AG09309 (cell line): ENCODE measurements at regions not wholly inside any gene's neighbourhood (a gene's known extent, or its start where the extent isn't known, plus 50 kb on each side); places are given as distances from the start of the nearest gene placed in this dataset.

Experiments
- DNase-seq: peaks from one replicate; pipeline ENCODE4 v3.0.0-alpha.2; 2010; ENCODE audit warnings: low read depth
- H3K4me3 ChIP-seq: 2 replicates; pipeline ENCODE4 v1.5.1; 2011; ENCODE audit warnings: mild to moderate bottlenecking, low read depth, low read length, moderate library complexity; ENCODE audit not compliant: control insufficient read depth
- TF ChIP-seq, protein P1 (sequence below): IDR thresholded peaks from 2 replicates; pipeline ENCODE4 v1.5.1; 2011; ENCODE audit warnings: mild to moderate bottlenecking, low read depth, low read length, inconsistent platforms; ENCODE audit not compliant: insufficient read depth, control insufficient read depth; ENCODE audit errors: missing control alignments

DNA sequence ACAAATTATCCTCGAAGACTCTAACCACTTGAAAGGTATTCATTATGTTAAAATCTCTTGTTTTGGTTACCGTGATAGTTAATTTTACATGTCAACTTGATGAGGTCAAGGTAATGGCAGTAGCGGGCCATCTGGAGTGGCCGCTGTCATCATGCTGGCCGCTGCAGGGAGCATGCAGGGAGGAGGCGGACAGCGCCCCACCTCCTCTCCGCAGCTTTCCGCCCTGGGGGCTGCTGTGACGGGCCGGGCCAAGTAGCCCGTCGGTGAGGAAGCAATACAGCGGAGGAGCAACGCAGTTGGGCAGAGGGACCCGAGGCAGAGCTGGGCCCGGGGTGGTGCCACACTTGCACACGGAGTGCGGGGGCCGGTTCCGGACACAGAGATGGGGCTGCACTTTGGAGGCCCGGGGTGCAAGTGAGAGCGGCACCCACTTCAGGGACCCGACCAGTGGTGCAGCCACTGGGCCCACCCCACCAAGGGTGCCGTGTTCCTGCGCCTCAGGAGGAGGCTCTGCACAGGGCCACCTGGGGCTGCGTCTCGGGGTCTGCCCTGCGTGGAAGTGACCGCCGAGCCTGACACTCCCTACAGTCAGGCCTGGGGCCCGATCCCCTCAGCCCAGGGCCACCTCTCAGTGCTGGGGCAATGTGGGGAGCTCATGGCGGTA is 452.4 kb downstream of the LRATD1 start:
- TF ChIP-seq, protein P1, sequence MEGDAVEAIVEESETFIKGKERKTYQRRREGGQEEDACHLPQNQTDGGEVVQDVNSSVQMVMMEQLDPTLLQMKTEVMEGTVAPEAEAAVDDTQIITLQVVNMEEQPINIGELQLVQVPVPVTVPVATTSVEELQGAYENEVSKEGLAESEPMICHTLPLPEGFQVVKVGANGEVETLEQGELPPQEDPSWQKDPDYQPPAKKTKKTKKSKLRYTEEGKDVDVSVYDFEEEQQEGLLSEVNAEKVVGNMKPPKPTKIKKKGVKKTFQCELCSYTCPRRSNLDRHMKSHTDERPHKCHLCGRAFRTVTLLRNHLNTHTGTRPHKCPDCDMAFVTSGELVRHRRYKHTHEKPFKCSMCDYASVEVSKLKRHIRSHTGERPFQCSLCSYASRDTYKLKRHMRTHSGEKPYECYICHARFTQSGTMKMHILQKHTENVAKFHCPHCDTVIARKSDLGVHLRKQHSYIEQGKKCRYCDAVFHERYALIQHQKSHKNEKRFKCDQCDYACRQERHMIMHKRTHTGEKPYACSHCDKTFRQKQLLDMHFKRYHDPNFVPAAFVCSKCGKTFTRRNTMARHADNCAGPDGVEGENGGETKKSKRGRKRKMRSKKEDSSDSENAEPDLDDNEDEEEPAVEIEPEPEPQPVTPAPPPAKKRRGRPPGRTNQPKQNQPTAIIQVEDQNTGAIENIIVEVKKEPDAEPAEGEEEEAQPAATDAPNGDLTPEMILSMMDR = no peak
- H3K4me3 ChIP-seq = no peak overlapping the region
- no peak for DNase-seq

DNA sequence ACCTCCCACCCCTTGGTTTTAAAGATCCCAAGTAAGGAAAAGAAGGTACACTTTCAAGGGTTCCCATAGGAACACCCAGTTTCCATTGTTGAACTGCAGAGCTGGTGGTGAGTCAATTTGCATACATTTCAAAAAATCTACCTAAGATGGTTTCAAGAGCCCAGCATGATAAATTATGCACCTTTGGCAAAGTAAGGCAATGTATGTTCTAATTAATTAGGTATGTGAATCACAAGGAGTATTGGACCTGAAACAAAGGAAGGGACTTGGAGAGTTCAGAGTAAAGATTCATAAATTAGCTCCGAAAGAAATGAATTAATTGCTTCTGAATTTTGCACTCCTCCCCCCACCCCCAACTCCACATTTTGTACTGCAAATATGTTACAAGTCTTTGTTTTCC is 459.7 kb downstream of the LRATD1 start:
- no peak for DNase-seq
- TF ChIP-seq, protein P1 = no peak
- no peak overlapping the region for H3K4me3 ChIP-seq

DNA sequence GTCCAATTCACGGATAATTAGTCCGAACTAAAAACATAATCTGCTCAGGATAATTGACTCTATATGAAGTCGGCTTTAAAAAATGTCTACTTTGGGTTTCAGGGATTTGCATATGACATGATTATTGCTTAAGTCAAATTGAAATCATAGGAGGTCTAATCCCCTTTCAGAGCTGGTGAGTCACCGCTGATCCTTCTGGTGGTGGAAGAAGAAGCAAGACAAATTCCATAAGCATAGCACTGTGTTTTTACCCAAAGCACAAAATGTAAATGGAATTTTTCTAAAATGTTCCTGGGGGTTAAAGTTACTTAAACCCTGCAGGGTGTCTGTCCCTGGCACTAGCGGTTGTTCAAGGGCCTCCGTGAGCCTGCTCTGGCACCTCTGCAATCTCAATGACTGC is 460.2 kb downstream of the LRATD1 start:
- H3K4me3 ChIP-seq = no peak overlapping the region
- no peak for DNase-seq
- TF ChIP-seq, protein P1 = no peak

DNA sequence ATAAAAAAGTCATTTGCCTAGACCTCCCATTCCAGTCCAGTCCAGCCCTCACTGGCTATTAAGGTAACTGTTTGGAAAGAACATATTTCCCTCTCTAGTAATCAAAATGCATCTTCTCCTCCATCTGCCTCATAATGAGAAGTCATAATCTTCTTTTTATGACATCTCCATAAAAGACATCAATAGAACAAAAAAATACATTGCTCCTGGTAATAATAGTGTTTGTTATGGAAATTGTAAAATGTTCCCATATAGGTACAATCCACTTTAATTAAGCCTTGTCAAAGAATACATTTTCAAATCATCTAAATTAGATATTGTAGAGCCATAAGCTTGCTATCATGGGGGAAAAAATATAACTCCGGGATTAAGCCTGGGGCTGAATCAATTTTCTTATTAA is 461.6 kb downstream of the LRATD1 start:
- TF ChIP-seq, protein P1 = no peak
- DNase-seq = no peak
- no peak overlapping the region for H3K4me3 ChIP-seq

- no peak overlapping the region for H3K4me3 ChIP-seq
- no peak for DNase-seq
- TF ChIP-seq, protein P1 = no peak
Observed at GRCh38 chr2:15096873-15097272, 464.3 kb downstream of the NBAS start.

DNA sequence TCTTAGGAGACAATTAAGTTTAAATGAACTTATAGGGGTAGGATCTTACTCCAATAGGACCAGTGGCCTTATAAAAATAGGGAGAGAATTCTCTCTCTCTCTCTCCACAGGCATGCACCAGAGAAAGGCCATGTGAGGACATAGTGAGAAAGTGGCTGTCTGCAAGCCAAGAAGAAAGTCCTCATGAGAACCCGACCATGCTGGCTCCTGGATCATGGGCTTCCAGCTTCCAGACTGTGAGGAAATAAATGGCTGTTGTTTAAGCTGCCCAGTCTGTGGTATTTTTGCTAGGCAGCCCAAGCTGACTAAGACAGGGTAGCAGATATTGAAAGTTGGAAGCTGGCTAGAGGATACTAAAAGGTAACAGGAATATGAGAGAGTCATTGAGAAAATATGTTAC is 454.0 kb downstream of the NBAS start:
- TF ChIP-seq, protein P1 = no peak
- no peak for DNase-seq
- no peak overlapping the region for H3K4me3 ChIP-seq

DNA sequence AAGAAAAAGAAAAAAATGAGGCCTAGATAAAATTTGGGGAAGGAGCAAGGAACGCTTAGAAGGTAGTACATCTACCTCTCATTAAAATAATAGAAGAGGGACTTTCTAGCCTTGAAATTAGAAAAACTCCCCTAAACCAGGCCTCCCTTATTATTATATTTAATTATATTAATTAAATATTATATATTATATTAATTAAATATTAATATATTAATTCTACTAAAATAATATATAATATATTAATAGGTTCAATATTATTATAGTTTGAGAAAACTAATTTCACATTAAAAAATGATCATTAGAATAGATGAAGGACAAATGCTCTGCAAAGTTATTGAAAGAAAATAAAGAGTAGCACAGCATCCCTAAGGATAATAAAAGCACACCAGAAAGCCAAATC is 449.4 kb downstream of the NBAS start:
- no peak for DNase-seq
- TF ChIP-seq, protein P1 = no peak
- H3K4me3 ChIP-seq = no peak overlapping the region
